Epithelial cell of proximal tubule (primary cell): ENCODE measurements at regions not wholly inside any gene's neighbourhood (a gene's known extent, or its start where the extent isn't known, plus 50 kb on each side); places are given as distances from the start of the nearest gene placed in this dataset.

Experiments used
- DNase-seq: peaks from one replicate; pipeline ENCODE4 v3.0.0-alpha.2; 2011; ENCODE audit warnings: low read depth
- H3K4me3 ChIP-seq: 2 replicates; pipeline ENCODE4 v1.5.1; 2011; ENCODE audit warnings: low read depth, mild to moderate bottlenecking, low read length
- TF ChIP-seq, protein P1 (sequence below): conservative IDR thresholded peaks from 2 replicates; pipeline ENCODE4 v1.5.1; 2012; ENCODE audit warnings: low read depth, mild to moderate bottlenecking, low read length

DNA sequence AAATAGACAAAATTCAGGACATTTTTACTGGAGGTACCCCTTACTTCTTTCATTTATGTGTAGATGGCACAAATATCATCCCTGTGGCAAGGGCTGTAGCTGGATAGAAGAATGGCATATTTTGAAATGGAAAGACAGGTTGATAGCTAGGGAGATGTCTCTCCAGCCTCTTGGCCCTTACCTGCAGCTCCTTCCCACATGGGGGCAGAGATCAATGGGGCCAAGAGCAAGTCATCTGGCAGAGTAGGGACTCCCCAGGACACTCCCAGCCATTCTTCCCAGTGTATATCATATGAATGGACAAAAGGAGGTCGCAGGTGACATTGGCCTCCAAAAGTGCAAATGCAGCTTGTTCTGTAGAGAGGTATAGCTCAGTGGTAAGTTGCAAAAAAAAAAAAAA is 192.2 kb upstream of the ATP5MC3 start:
- no peak for DNase-seq
- TF ChIP-seq, protein P1, sequence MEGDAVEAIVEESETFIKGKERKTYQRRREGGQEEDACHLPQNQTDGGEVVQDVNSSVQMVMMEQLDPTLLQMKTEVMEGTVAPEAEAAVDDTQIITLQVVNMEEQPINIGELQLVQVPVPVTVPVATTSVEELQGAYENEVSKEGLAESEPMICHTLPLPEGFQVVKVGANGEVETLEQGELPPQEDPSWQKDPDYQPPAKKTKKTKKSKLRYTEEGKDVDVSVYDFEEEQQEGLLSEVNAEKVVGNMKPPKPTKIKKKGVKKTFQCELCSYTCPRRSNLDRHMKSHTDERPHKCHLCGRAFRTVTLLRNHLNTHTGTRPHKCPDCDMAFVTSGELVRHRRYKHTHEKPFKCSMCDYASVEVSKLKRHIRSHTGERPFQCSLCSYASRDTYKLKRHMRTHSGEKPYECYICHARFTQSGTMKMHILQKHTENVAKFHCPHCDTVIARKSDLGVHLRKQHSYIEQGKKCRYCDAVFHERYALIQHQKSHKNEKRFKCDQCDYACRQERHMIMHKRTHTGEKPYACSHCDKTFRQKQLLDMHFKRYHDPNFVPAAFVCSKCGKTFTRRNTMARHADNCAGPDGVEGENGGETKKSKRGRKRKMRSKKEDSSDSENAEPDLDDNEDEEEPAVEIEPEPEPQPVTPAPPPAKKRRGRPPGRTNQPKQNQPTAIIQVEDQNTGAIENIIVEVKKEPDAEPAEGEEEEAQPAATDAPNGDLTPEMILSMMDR: no peak
- H3K4me3 ChIP-seq: no peak overlapping the region

DNA sequence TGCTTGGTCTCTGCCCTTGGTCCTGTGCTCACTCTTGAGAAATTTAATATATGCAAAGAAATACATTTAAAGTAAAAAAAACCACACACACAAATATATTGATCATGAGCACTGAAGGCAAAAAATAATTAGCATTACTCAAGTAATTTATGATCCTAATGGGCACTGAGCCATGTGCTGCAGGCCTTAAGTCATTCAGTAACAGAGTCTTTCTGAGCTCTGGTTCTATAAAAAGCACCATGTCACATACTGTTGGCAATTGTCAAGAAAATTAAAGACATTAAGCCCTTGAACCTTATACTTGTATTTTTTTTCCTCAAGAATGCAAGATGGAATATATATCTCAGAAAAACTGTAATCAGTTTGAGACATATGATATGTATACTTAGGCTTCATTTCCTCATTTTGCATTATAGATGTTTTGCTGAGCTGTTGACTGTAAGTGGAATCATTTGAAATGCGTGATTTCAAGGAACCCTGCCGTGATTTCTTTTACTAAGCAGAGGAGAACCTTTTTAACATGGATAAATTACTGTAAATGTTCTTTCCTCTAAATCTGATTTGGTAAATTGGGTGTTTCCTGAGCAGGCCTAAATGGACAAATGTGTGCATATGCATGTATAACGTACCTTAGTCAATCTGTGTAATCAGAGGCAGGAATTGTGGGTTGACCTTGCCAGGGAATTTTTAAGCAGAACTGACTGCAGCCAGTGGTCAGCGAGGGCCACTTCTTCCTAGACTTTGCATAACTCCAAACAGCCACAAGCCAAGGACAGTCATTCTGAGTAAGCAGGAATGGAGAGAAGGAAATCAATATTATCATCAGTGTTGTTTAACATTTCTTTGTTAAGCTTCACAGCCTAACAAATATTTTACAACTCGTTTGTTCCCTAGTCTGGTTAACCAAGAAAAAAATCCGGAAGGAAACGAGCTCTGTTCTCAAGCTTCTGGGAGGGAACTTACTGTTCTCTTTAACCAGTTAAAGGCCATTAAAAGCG is 191.5 kb upstream of the ATP5MC3 start:
- TF ChIP-seq, protein P1: no peak
- no peak overlapping the region for H3K4me3 ChIP-seq
- DNase-seq: no peak

DNA sequence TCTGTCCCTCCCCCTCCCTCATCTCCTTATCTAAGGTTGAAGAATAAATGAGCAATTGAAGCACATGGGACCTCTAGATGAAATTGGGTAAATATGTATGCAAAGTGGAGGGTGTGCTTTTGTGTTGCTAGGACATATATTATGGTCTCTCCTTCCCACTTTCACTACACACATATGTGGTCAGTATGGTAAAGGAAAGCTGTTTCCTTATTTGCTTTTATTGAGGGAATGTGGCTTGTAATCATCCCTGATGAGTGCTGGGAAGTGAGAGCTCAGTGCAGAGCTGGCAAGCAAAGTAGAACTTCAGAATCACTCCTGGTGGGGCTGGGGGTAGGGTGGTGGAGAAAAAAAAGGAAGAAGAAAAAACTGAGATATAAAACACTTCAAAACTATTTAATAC is 189.9 kb upstream of the ATP5MC3 start:
- DNase-seq: no peak
- H3K4me3 ChIP-seq: no peak overlapping the region
- TF ChIP-seq, protein P1: no peak

DNA sequence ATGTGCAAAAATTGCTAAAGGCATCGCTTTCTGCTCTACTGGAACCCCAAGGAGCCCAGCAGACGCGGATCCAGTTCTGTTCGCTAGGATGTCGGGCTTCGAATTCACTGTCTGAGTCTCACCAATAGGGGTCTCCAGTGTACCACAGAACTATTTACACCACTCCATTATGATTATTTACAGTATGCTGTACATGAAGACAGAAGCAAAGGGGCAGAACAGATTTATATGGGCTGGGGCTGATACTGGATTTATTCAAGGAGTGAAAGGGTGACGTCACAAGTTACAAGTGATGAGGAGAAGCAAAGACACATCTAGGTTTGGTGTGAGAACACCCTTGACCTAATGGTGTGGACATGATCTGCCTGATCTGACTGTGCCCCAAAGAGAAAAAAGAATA is 185.3 kb upstream of the ATP5MC3 start:
- DNase-seq: no peak
- TF ChIP-seq, protein P1: peak; percentile 88
- H3K4me3 ChIP-seq: no peak overlapping the region

DNA sequence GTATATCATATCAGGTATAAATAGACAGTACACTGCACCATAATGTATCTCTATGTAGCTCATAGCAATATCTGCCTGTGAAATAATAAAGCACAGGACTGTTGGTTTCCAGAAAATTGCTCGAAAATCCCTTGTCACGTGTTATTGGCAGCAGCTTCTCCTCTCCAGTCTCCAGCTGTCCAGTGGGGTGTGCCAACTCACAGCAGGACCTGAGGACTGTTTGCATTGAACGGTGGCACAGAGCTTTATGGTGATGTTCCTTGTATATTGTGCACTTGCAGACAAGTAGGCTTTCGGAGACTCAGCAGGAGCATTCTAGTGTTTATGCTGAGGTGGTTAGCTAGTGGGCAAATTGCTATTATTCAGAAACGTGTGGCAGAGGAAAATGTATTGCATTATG is 182.2 kb upstream of the ATP5MC3 start:
- DNase-seq: no peak
- TF ChIP-seq, protein P1: no peak

DNA sequence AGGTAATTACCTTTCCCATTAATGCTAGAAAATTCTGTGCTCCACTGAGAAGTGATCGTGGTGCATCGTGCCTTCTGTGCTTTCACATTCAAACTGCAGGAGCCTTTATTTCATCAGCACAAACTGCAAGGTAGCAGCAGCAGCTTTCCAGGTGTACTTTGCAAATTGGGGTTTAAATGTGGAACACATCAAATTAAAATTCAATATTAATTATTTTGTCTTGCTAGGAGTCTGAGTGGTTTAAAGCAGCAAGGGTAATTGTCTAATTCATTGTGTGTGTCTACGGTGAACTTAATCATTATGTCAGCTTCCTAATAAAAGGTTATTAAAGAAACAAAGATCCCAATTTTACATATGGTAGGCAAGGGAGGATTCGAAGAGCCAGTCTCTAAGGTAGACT is 180.8 kb upstream of the ATP5MC3 start:
- DNase-seq: no peak

More for the DNA sequence above, 182.2 kb upstream of the ATP5MC3 start:
- H3K4me3 ChIP-seq: no peak overlapping the region

More for the DNA sequence above, 180.8 kb upstream of the ATP5MC3 start:
- TF ChIP-seq, protein P1: no peak
- H3K4me3 ChIP-seq: no peak overlapping the region
